Right atrium auricular region (tissue), 2 donors: ENCODE measurements at regions not wholly inside any gene's neighbourhood (a gene's known extent, or its start where the extent isn't known, plus 50 kb on each side); places are given as distances from the start of the nearest gene placed in this dataset.
"Not testable (repeated sequence)": the region's sequence is repeated elsewhere in the genome, so short reads cannot be mapped to it uniquely, and the experiment has no call there.

Experiments
- DNase-seq: peaks from one replicate; pipeline ENCODE4 v3.0.0-alpha.2; 2019; ENCODE audit warnings: low spot score
- H3K27ac ChIP-seq, 2 donors: fragments of 200-600 bp; sonication (generic); 1 replicate in 1 of 2; 2 replicates in 1 of 2; pipeline ENCODE4 v1.5.1; 2016 to 2019
- H3K27me3 ChIP-seq, 2 donors: fragments of 200-600 bp; sonication (generic); one replicate each; pipeline versions ENCODE4 v1.5.1 to v1.6.0; 2017 to 2019
- H3K36me3 ChIP-seq: fragments of 200-600 bp; sonication (generic); one replicate; pipeline ENCODE4 v1.5.1; 2016
- H3K4me1 ChIP-seq, 2 donors: fragments of 200-600 bp; sonication (generic); one replicate each; pipeline versions ENCODE4 v1.5.1 to v1.6.0; 2017 to 2019
- H3K4me3 ChIP-seq, 2 donors: fragments of 200-600 bp; sonication (generic); 1 replicate in 1 of 2; 2 replicates in 1 of 2; pipeline ENCODE4 v1.5.1; 2017 to 2019; ENCODE audit warnings: mild to moderate bottlenecking in 1 of 2, moderate library complexity in 1 of 2
- H3K9me3 ChIP-seq, 2 donors: fragments of 200-600 bp; sonication (generic); one replicate each; pipeline ENCODE4 v1.5.1; 2019
- TF ChIP-seq, protein P1 (sequence below), 2 donors: fragments of 200-600 bp; sonication (generic); IDR thresholded peaks; one replicate each; pipeline ENCODE4 v1.5.1; 2019; ENCODE audit warnings: antibody characterized with exemption in 2 of 2

DNA sequence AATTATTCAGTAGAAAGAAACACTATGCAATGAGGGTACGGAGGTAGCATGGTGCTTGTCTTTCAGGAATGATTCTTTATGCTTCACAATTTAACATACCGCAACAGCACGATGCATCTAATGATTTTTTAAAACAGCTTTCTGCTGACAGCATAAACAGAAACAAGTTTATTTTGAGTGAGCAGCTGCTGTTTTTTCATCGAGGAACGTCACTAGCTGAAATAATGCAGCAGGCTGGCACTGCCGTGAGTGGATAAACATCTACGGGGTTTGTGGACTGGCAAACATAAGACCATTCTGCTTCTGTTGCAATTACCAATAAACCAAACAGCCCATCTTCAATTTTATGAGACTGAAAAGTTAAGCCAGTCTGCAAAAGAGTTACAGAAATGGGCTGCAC lies 871.8 kb downstream of the RPS29 start:
- H3K4me1 ChIP-seq = no peaks in the 10 kb centered on the region
- H3K27ac ChIP-seq = no peak overlapping the region
- no peaks in the 10 kb centered on the region for H3K9me3 ChIP-seq
- DNase-seq = no peak
- H3K36me3 ChIP-seq = no peaks in the 10 kb centered on the region
- TF ChIP-seq, protein P1, sequence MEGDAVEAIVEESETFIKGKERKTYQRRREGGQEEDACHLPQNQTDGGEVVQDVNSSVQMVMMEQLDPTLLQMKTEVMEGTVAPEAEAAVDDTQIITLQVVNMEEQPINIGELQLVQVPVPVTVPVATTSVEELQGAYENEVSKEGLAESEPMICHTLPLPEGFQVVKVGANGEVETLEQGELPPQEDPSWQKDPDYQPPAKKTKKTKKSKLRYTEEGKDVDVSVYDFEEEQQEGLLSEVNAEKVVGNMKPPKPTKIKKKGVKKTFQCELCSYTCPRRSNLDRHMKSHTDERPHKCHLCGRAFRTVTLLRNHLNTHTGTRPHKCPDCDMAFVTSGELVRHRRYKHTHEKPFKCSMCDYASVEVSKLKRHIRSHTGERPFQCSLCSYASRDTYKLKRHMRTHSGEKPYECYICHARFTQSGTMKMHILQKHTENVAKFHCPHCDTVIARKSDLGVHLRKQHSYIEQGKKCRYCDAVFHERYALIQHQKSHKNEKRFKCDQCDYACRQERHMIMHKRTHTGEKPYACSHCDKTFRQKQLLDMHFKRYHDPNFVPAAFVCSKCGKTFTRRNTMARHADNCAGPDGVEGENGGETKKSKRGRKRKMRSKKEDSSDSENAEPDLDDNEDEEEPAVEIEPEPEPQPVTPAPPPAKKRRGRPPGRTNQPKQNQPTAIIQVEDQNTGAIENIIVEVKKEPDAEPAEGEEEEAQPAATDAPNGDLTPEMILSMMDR (IDR thresholded peaks at IDR 0.05) = no peak
- H3K27me3 ChIP-seq = no peaks in the 10 kb centered on the region
- no peak overlapping the region for H3K4me3 ChIP-seq

DNA sequence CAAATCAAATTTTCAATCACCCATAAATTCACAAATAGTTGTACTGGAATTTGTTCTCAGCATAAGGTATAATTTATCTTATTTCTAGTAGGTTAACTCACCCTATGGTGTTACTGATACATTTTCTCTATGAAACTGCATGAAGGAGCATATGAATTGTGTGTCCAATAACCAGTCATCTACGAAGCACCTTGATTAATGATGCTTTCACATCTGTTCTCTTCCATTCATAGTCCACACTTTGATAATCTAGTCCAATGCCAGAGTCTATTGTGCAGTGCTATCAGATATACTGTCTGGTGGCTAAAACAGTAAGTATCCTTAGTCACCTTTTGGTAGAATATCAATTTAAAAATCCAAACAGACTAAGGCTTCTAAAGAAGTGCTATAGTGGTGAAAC lies 876.0 kb downstream of the RPS29 start:
- H3K4me3 ChIP-seq = no peak overlapping the region
- no peak for DNase-seq
- no peaks in the 10 kb centered on the region for H3K9me3 ChIP-seq
- no peaks in the 10 kb centered on the region for H3K4me1 ChIP-seq
- H3K27me3 ChIP-seq = no peaks in the 10 kb centered on the region
- no peaks in the 10 kb centered on the region for H3K36me3 ChIP-seq
- no peak overlapping the region for H3K27ac ChIP-seq
- TF ChIP-seq, protein P1 (IDR thresholded peaks at IDR 0.05) = no peak

DNA sequence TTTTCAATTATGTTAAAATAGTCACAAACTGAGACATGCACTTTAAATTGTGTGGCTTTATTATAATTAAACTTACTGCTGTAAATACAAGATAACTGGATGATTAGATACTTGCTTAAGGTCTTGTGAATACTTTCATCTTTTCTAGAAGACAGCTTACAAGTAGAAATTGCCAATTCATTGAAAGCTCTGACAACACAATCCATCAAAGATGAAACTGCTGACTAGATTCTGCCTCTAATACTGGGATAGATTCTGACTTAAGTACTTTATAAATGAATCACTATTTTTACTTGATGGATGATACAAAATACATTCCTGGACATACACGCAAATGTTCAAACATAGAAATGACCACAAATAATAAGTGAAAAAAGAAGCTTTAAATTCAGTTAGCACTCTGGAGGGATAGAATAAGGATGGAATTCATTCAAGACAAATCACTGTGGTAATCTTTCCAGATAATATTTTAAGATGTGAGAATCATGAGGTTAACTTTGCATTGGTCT lies 876.8 kb downstream of the RPS29 start:
- no peaks in the 10 kb centered on the region for H3K36me3 ChIP-seq
- H3K4me3 ChIP-seq = no peak overlapping the region
- no peaks in the 10 kb centered on the region for H3K9me3 ChIP-seq
- no peak overlapping the region for H3K27ac ChIP-seq
- H3K27me3 ChIP-seq = no peaks in the 10 kb centered on the region
- H3K4me1 ChIP-seq = no peaks in the 10 kb centered on the region
- no peak for DNase-seq
- TF ChIP-seq, protein P1 (IDR thresholded peaks at IDR 0.05) = no peak

DNA sequence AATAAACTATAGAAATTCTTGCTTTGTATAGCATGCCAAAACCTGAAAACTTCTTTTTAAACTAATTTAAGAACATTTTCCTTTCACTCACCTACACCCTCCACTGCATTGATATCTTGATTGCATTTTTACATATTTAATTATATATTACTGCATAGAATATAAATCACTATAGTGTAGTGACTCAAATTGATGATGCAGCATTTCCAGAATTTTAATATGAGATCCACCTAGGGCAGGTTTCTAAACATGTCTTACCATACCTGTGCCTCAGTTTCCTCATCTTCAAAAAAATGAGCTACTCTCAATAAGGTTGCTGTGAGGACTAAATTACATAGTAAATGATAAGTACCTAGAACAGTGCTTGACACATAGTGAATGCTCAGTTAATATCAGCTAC lies 881.5 kb downstream of the RPS29 start:
- Histone ChIP-seq H3K9me3 (peaks cover 0 to 1% of the 10 kb centered on the region in 2 donors), H3K27me3 (no peaks in the 10 kb centered on the region), H3K36me3 (no peaks in the 10 kb centered on the region), H3K27ac (peak overlapping the region in 1 of 2 donors; percentile 30), H3K4me3 (no peak overlapping the region), H3K4me1 (peaks cover 0 to 10% of the 10 kb centered on the region in 2 donors)
- TF ChIP-seq, protein P1 (IDR thresholded peaks at IDR 0.05) = no peak
- DNase-seq = no peak

DNA sequence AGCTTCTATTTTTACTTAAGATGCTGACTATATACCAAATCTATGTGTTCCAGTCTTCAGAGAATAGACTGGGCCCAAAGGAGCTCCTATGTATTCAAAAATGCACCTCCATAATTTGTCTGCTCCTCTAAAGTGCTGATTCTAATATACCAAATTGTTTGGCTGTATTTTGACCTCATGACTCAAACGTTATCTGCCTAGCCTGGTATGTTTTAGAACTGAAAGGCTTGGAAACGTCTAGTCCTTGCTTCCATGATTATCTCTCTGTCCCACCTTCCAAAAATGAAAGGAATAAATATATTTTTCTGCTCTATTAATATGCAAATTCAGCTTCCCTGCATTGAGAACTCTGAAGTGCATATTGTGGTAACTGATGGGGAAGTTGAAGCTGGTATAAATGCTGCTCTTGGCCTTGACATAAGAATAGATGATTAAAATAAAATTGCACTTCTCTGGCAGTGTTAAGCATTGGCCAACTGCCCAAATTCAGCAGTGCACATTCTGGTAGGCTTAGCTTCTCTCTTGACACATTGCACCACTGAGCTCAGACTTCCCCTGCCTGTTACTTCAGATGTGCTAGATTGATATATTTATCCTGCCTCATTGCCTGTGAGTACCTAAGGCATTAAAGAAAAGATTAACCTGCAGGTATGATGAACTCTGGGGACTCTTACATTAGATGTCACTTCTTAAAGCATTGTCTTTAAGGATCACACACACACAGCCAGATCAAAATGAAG lies 882.3 kb downstream of the RPS29 start:
- DNase-seq = no peak
- Histone ChIP-seq H3K4me1 (peaks cover 0 to 10% of the 10 kb centered on the region in 2 donors), H3K27me3 (no peaks in the 10 kb centered on the region), H3K27ac (peak overlapping the region in 1 of 2 donors; percentile 30), H3K9me3 (peaks cover 0 to 5% of the 10 kb centered on the region in 2 donors), H3K4me3 (no peak overlapping the region), H3K36me3 (no peaks in the 10 kb centered on the region)
- TF ChIP-seq, protein P1 (IDR thresholded peaks at IDR 0.05) = no peak

DNA sequence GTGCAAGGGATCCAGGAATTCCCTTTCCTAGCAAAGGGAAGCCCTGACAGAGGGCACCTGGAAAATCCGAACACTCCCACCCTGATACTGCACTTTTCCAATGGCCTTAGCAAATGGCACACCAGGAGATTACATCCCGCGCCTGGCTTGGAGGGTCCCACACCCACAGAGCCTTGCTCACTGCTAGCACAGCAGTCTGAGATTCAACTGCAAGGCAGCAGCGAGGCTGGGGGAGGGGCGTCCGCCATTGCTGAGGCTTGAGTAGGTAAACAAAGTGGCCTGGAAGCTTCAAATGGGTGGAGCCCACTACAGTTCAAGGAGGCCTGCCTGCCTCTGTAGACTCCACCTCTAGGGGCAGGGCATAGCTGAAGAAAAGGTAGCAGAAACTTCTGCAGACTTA lies 888.8 kb downstream of the RPS29 start:
- not testable (repeated sequence) for H3K9me3 ChIP-seq, H3K4me1 ChIP-seq, H3K36me3 ChIP-seq, H3K27ac ChIP-seq, H3K4me3 ChIP-seq, H3K27me3 ChIP-seq, DNase-seq
